ENCODE measurements at regions not wholly inside any gene's neighbourhood (a gene's known extent, or its start where the extent isn't known, plus 50 kb on each side); places are given as distances from the start of the nearest gene placed in this dataset.

DNA sequence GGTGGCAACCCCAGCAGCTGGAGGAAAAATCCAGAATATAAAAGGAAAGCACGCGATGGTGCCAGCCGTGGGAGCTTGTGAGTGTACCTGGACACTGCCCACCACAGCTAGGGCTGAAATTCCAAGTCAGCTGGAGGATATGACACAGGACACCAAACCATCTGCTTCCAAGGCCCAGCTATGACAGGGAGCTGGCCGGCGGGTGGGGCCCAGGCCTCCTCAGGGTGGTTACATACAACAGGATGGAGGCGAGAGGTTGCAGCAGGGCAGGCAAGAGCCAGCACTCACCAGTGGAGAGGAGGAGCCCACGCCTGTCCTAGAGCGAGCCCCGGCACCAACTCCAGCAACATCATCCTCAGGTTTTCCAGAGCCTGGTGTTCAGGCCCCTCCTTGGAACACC is 163.2 kb upstream of the RPL38 start:
- no peak for TF ChIP-seq CTCF (IDR thresholded peaks at IDR 0.05; ENCODE audit: low read depth, low read length)
- no peak for TF ChIP-seq EZH2phosphoT487 (IDR thresholded peaks at IDR 0.05; ENCODE audit: low read depth)

Data from OCI-LY3 (cell line).